WTC11 (cell line): ENCODE measurements at regions not wholly inside any gene's neighbourhood (a gene's known extent, or its start where the extent isn't known, plus 50 kb on each side); places are given as distances from the start of the nearest gene placed in this dataset.

Source experiments
- ATAC-seq: fragments of 200-7000 bp; cut with Tn5 transposase; 2 replicates; pipeline ENCODE4 v1.10.0; 2021; ENCODE audit warnings: mild to moderate bottlenecking, moderate library complexity
- CTCF ChIA-PET: fragments of 300-600 bp; sonication (Branson Sonifier 250); formaldehyde crosslinking; loops from one replicate; lab custom pipeline; 2021; ENCODE audit warnings: antibody characterized with exemption; lab: Charles Lee
- POLR2A ChIA-PET: fragments of 350-600 bp; sonication (Branson Sonifier 250); formaldehyde crosslinking; loops from one replicate; lab custom pipeline; 2021; ENCODE audit warnings: antibody characterized with exemption; lab: Charles Lee
- DNase-seq: peaks from one replicate; pipeline ENCODE4 v3.0.0; 2021; ENCODE audit warnings: low spot score
- H3K27ac Mint-ChIP-seq: 2 replicates; pipeline ENCODE4 v1.8.0; 2021; ENCODE audit warnings: mixed read lengths
- H3K27me3 Mint-ChIP-seq: 2 replicates; pipeline ENCODE4 v1.8.0; 2021; ENCODE audit warnings: low read depth, mild to moderate bottlenecking, moderate library complexity, mixed read lengths
- H3K36me3 Mint-ChIP-seq: 2 replicates; pipeline ENCODE4 v1.8.0; 2021; ENCODE audit warnings: mixed read lengths
- H3K4me1 Mint-ChIP-seq: 2 replicates; pipeline ENCODE4 v1.8.0; 2022; ENCODE audit warnings: mixed read lengths
- H3K4me3 Mint-ChIP-seq: 2 replicates; pipeline ENCODE4 v1.8.0; 2021; ENCODE audit warnings: mild to moderate bottlenecking, moderate library complexity, mixed read lengths
- H3K9me3 Mint-ChIP-seq: 2 replicates; pipeline ENCODE4 v1.8.0; 2021; ENCODE audit warnings: mixed read lengths
- ATF1 ChIP-seq: sonication (generic); formaldehyde crosslinking; IDR thresholded peaks from 2 replicates; pipeline ENCODE4 v1.8.1; 2023; ENCODE audit warnings: mild to moderate bottlenecking, moderate library complexity, missing genetic modification reagents
- ELF4 ChIP-seq: sonication (generic); formaldehyde crosslinking; IDR thresholded peaks from 2 replicates; pipeline ENCODE4 v1.8.1; 2022; ENCODE audit warnings: low read depth, mild to moderate bottlenecking, moderate library complexity, missing genetic modification reagents
- IRF2 ChIP-seq: sonication (generic); formaldehyde crosslinking; IDR thresholded peaks from 2 replicates; pipeline ENCODE4 v1.8.0; 2022; ENCODE audit warnings: low read depth, missing genetic modification reagents, borderline replicate concordance
- JAZF1 ChIP-seq: fragments of 250-450 bp; sonication (Bioruptor Pico); IDR thresholded peaks from 2 replicates; pipeline ENCODE4 v1.9.0; 2021; ENCODE audit warnings: moderate library complexity, mild to moderate bottlenecking, inconsistent platforms
- KAT7 ChIP-seq: sonication (generic); formaldehyde crosslinking; IDR thresholded peaks from 2 replicates; pipeline ENCODE4 v1.8.1; 2023; ENCODE audit warnings: missing genetic modification reagents, mild to moderate bottlenecking, borderline replicate concordance
- OVOL2 ChIP-seq: fragments of 250-450 bp; sonication (Bioruptor Pico); IDR thresholded peaks from 2 replicates; pipeline ENCODE4 v1.9.0; 2021; ENCODE audit warnings: mild to moderate bottlenecking, borderline replicate concordance
- SMAD4 ChIP-seq: sonication (generic); formaldehyde crosslinking; IDR thresholded peaks from 2 replicates; pipeline ENCODE4 v1.8.0; 2022; ENCODE audit warnings: mild to moderate bottlenecking, missing genetic modification reagents
- TEAD4 ChIP-seq: sonication (generic); formaldehyde crosslinking; IDR thresholded peaks from 2 replicates; pipeline ENCODE4 v1.8.0; 2022; ENCODE audit warnings: mild to moderate bottlenecking, missing genetic modification reagents
- ZNF263 ChIP-seq: sonication (generic); formaldehyde crosslinking; IDR thresholded peaks from 2 replicates; pipeline ENCODE4 v1.8.1; 2022; ENCODE audit warnings: low read depth, mild to moderate bottlenecking, moderate library complexity, missing genetic modification reagents
- ZNF317 ChIP-seq: sonication (generic); formaldehyde crosslinking; IDR thresholded peaks from 2 replicates; pipeline ENCODE4 v1.8.1; 2023; ENCODE audit warnings: low read depth, mild to moderate bottlenecking, moderate library complexity, missing genetic modification reagents, borderline replicate concordance
- ZNF416 ChIP-seq: fragments of 250-450 bp; sonication (Bioruptor Pico); IDR thresholded peaks from 2 replicates; pipeline ENCODE4 v1.9.0; 2021; ENCODE audit warnings: mild to moderate bottlenecking, inconsistent platforms
- TF ChIP-seq, protein P1 (sequence below): sonication (generic); formaldehyde crosslinking; conservative IDR thresholded peaks from 2 replicates; pipeline ENCODE4 v1.8.1; 2022; ENCODE audit warnings: mild to moderate bottlenecking, missing genetic modification reagents
- TF ChIP-seq, protein P2 (sequence below): sonication (generic); formaldehyde crosslinking; IDR thresholded peaks from 2 replicates; pipeline ENCODE4 v1.8.0; 2022; ENCODE audit warnings: mild to moderate bottlenecking, missing genetic modification reagents
- TF ChIP-seq, protein P3 (sequence below): sonication (generic); formaldehyde crosslinking; IDR thresholded peaks from 2 replicates; pipeline ENCODE4 v1.8.1; 2023; ENCODE audit warnings: mild to moderate bottlenecking, missing genetic modification reagents
- TF ChIP-seq, protein P4 (sequence below): sonication (generic); formaldehyde crosslinking; IDR thresholded peaks from 2 replicates; pipeline ENCODE4 v1.8.1; 2022; ENCODE audit warnings: low read depth, missing genetic modification reagents, borderline replicate concordance
- TF ChIP-seq, protein P5 (sequence below): sonication (generic); formaldehyde crosslinking; IDR thresholded peaks from 2 replicates; pipeline ENCODE4 v1.8.1; 2023; ENCODE audit warnings: mild to moderate bottlenecking, missing genetic modification reagents
- TF ChIP-seq, protein P6 (sequence below): fragments of 250-450 bp; sonication (Bioruptor Pico); IDR thresholded peaks from 2 replicates; pipeline ENCODE4 v2.1.2; 2022; ENCODE audit warnings: mild to moderate bottlenecking, moderate library complexity
- TF ChIP-seq, protein P7 (sequence below): sonication (generic); formaldehyde crosslinking; IDR thresholded peaks from 2 replicates; pipeline ENCODE4 v1.8.1; 2022; ENCODE audit warnings: mild to moderate bottlenecking, missing genetic modification reagents, moderate library complexity, borderline replicate concordance

DNA sequence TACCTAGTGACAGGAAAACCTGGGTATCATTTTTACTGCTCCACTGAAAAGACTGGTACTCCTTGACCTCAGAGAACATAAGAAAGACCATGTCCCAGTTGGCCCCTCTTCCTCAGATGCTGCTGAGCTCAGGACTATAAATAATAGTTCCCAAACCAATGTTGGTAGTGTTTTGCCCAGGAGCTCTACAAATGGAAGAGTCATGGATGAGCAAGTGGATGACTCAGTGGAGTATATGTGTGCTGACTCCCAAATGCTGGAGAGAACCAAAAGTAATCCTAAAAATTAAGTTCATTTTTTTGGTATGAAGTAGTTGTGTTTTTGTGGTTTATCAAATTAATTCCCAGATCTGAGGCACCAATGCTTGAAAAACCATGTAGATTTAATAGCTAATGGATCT lies 482.0 kb downstream of the KCNA4 start:
- ChIA-PET CTCF (no interaction called here), POLR2A (no interaction called here)
- no peak overlapping the region for H3K4me3 Mint-ChIP-seq
- H3K9me3 Mint-ChIP-seq = peaks cover under 1% of the 10 kb centered on the region; the same call in 1 of the 2 replicates
- H3K36me3 Mint-ChIP-seq = no peaks in the 10 kb centered on the region
- H3K27ac Mint-ChIP-seq = no peak overlapping the region
- no peak for DNase-seq
- no peaks in the 10 kb centered on the region for H3K27me3 Mint-ChIP-seq
- H3K4me1 Mint-ChIP-seq = no peaks in the 10 kb centered on the region
- ATAC-seq = no peak
- TF ChIP-seq, protein P1, sequence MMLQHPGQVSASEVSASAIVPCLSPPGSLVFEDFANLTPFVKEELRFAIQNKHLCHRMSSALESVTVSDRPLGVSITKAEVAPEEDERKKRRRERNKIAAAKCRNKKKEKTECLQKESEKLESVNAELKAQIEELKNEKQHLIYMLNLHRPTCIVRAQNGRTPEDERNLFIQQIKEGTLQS (CRISPR knock-in tag) = no peak
- TF ChIP-seq, protein P2, sequence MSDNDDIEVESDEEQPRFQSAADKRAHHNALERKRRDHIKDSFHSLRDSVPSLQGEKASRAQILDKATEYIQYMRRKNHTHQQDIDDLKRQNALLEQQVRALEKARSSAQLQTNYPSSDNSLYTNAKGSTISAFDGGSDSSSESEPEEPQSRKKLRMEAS = no peak
- TF ChIP-seq ZNF416 (CRISPR knock-in tag) = no peak
- TF ChIP-seq, protein P3, sequence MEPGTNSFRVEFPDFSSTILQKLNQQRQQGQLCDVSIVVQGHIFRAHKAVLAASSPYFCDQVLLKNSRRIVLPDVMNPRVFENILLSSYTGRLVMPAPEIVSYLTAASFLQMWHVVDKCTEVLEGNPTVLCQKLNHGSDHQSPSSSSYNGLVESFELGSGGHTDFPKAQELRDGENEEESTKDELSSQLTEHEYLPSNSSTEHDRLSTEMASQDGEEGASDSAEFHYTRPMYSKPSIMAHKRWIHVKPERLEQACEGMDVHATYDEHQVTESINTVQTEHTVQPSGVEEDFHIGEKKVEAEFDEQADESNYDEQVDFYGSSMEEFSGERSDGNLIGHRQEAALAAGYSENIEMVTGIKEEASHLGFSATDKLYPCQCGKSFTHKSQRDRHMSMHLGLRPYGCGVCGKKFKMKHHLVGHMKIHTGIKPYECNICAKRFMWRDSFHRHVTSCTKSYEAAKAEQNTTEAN (CRISPR knock-in tag) = no peak
- TF ChIP-seq, protein P4, sequence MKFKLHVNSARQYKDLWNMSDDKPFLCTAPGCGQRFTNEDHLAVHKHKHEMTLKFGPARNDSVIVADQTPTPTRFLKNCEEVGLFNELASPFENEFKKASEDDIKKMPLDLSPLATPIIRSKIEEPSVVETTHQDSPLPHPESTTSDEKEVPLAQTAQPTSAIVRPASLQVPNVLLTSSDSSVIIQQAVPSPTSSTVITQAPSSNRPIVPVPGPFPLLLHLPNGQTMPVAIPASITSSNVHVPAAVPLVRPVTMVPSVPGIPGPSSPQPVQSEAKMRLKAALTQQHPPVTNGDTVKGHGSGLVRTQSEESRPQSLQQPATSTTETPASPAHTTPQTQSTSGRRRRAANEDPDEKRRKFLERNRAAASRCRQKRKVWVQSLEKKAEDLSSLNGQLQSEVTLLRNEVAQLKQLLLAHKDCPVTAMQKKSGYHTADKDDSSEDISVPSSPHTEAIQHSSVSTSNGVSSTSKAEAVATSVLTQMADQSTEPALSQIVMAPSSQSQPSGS (CRISPR knock-in tag) = no peak
- TF ChIP-seq ATF1 (CRISPR knock-in tag) = no peak
- TF ChIP-seq, protein P5, sequence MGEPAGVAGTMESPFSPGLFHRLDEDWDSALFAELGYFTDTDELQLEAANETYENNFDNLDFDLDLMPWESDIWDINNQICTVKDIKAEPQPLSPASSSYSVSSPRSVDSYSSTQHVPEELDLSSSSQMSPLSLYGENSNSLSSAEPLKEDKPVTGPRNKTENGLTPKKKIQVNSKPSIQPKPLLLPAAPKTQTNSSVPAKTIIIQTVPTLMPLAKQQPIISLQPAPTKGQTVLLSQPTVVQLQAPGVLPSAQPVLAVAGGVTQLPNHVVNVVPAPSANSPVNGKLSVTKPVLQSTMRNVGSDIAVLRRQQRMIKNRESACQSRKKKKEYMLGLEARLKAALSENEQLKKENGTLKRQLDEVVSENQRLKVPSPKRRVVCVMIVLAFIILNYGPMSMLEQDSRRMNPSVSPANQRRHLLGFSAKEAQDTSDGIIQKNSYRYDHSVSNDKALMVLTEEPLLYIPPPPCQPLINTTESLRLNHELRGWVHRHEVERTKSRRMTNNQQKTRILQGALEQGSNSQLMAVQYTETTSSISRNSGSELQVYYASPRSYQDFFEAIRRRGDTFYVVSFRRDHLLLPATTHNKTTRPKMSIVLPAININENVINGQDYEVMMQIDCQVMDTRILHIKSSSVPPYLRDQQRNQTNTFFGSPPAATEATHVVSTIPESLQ (CRISPR knock-in tag) = no peak
- no peak for TF ChIP-seq JAZF1 (CRISPR knock-in tag)
- no peak for TF ChIP-seq ELF4
- TF ChIP-seq IRF2 (CRISPR knock-in tag) = no peak

DNA sequence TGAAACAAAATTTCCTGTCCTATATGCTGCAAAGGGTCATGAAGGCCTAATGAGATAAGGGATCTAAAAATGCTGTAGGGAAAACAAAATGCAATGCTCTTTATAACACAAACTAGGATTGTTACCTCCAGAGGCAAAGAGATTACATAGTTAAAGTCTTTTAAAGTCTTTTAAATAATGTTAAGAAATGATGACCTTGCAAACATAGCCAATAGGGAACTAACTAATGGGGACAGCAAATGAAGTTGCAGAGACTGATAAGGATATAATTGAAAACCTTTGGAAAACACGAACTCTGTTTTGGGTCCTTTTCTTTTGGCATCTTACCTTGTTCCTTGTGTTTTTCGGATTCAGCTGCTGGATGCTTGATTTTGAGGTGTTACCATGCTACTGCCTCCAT lies 485.9 kb downstream of the KCNA4 start:
- H3K36me3 Mint-ChIP-seq = peaks cover 9% of the 10 kb centered on the region
- peaks cover 5% of the 10 kb centered on the region; the same call in 1 of the 2 replicates for H3K27me3 Mint-ChIP-seq
- POLR2A ChIA-PET = no interaction called here
- ATAC-seq (no peak), DNase-seq (no peak)
- H3K27ac Mint-ChIP-seq = no peak overlapping the region
- TF ChIP-seq OVOL2 (CRISPR knock-in tag) = no peak
- no peak for TF ChIP-seq ZNF317 (CRISPR knock-in tag)
- TF ChIP-seq, protein P6, sequence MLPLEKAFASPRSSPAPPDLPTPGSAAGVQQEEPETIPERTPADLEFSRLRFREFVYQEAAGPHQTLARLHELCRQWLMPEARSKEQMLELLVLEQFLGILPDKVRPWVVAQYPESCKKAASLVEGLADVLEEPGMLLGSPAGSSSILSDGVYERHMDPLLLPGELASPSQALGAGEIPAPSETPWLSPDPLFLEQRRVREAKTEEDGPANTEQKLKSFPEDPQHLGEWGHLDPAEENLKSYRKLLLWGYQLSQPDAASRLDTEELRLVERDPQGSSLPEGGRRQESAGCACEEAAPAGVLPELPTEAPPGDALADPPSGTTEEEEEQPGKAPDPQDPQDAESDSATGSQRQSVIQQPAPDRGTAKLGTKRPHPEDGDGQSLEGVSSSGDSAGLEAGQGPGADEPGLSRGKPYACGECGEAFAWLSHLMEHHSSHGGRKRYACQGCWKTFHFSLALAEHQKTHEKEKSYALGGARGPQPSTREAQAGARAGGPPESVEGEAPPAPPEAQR = no peak
- no peak for TF ChIP-seq ZNF263 (CRISPR knock-in tag)
- TF ChIP-seq, protein P7, sequence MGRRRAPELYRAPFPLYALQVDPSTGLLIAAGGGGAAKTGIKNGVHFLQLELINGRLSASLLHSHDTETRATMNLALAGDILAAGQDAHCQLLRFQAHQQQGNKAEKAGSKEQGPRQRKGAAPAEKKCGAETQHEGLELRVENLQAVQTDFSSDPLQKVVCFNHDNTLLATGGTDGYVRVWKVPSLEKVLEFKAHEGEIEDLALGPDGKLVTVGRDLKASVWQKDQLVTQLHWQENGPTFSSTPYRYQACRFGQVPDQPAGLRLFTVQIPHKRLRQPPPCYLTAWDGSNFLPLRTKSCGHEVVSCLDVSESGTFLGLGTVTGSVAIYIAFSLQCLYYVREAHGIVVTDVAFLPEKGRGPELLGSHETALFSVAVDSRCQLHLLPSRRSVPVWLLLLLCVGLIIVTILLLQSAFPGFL = no peak
- TF ChIP-seq KAT7 (CRISPR knock-in tag) = no peak
- TF ChIP-seq TEAD4 (CRISPR knock-in tag) = no peak
- TF ChIP-seq SMAD4 (CRISPR knock-in tag) = no peak
- H3K4me3 Mint-ChIP-seq = no peak overlapping the region
- CTCF ChIA-PET = no interaction called here
- no peaks in the 10 kb centered on the region for H3K4me1 Mint-ChIP-seq
- H3K9me3 Mint-ChIP-seq = peaks cover 29% of the 10 kb centered on the region
